Astrocyte of the spinal cord (primary cell): ENCODE measurements at regions not wholly inside any gene's neighbourhood (a gene's known extent, or its start where the extent isn't known, plus 50 kb on each side); places are given as distances from the start of the nearest gene placed in this dataset.

Experiments used
- DNase-seq: peaks from one replicate; pipeline ENCODE4 v3.0.0; 2011; ENCODE audit warnings: low read depth, low spot score
- H3K4me3 ChIP-seq: 2 replicates; pipeline ENCODE4 v1.5.1; 2011; ENCODE audit warnings: low read depth, mild to moderate bottlenecking, low read length, moderate library complexity
- CTCF ChIP-seq: IDR thresholded peaks from 2 replicates; pipeline ENCODE4 v1.5.1; 2012; ENCODE audit warnings: low read depth, mild to moderate bottlenecking, low read length, inconsistent platforms
- in situ Hi-C: cut with HindIII; loops from 2 replicates; pipeline ENCODE4 v1.10.0; 2017; ENCODE audit warnings: low sequenced_read_pairs

DNA sequence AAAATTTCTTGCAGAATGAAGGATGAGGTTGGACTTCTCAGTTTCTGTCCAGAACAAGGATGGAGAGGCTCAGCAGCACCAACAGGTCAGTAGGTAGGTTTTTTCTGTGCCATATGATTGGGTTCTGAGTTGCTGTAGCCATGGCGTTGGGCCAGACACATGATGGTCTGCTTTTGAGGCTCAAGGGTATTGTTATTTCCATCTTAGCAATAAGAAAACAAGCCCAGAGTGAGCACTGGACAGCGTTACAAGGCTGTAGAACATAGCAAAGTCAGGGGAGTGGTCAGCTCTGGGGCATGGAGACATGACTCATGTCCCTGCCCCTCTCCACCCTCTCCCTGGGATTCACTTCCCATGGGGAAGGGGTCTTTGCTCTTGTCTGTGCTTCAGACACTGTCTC, 137.6 kb upstream of the TOPAZ1 start:
- no peak overlapping the region for H3K4me3 ChIP-seq
- in situ Hi-C loops = no loop called here

DNA sequence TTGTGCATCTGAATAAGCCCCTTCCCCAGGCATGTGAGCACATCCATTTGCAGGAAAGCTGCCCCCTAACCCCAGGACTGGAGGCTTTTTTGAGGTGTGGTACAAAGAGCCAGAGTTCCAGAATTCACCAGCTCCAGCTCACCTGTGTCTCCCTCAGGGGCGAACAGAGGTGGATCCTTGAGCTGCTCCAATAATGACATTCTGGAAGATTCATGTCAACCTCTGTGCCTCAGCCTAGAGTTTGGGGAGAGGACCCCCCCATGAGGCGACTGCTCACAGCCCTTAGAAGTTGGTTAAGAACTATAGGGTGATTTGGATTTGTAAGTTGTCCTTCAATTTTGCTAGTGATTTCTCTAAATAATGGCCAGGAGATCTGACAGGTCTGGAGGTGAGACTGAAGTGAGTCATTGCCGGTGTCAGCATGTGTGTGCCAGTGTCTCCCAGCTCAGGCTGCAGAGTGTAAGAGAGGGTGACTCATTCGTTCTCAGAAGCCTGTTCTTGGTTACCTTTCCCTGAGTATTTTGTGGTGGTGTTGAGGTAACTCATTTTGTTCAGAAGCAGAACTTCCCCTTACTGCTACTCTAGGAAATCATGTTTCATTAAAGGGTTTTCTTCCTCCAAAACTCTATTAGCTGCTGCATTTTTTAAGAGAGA, 136.9 kb upstream of the TOPAZ1 start:
- no peak for TF ChIP-seq CTCF
- in situ Hi-C loops = no loop called here
- DNase-seq = peak; percentile 80

More for the DNA sequence above, 137.6 kb upstream of the TOPAZ1 start:
- DNase-seq = peak; percentile 52
- no peak for TF ChIP-seq CTCF

DNA sequence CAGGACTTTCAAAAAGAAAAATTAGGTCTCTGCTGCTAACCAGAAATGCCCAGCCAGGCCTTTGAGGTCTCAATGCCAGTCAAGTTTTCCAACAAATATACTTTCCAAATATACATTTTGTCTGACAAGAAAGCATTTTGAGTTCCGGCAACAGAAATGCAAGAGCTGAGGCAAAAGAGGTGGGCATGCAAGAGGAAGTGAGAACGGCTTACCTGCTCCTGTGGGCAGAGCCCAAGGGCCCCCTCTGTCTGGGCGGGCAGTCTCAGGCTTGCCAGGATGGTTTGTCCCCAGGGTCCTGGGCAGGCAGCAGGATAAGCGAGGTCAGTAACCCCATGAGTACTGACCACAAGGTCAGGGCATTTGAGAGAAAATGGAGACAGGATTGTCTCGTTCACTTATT, 136.1 kb upstream of the TOPAZ1 start:
- no peak for DNase-seq
- no peak for TF ChIP-seq CTCF
- H3K4me3 ChIP-seq = no peak overlapping the region
- in situ Hi-C loops = no loop called here

More for the DNA sequence above, 136.9 kb upstream of the TOPAZ1 start:
- no peak overlapping the region for H3K4me3 ChIP-seq

GRCh38 chr3:44106756-44107155, 134.9 kb upstream of the TOPAZ1 start:
- in situ Hi-C loops = no loop called here
- no peak for DNase-seq
- no peak for TF ChIP-seq CTCF
- H3K4me3 ChIP-seq = no peak overlapping the region

DNA sequence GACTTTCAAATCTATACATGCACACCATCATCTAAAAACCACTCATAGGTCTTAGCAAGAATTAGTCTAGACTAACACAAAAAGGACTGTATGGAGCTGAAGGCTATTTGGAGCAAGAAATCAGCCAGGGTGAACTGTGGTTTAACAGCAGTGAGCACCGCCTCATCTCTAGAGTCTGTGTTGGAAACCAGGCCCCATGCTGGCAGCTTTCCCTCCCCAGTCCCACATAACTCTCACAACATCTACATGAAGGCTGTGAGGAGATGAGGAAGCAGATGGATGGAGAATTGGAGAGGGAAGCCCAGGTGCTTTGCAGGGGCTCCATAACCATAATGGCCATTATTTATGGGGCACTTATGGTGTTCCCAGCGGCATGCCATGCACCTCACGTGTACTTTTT, 133.2 kb upstream of the TOPAZ1 start:
- DNase-seq = peak; percentile 31
- no peak for TF ChIP-seq CTCF
- H3K4me3 ChIP-seq = no peak overlapping the region
- in situ Hi-C loops = no loop called here

DNA sequence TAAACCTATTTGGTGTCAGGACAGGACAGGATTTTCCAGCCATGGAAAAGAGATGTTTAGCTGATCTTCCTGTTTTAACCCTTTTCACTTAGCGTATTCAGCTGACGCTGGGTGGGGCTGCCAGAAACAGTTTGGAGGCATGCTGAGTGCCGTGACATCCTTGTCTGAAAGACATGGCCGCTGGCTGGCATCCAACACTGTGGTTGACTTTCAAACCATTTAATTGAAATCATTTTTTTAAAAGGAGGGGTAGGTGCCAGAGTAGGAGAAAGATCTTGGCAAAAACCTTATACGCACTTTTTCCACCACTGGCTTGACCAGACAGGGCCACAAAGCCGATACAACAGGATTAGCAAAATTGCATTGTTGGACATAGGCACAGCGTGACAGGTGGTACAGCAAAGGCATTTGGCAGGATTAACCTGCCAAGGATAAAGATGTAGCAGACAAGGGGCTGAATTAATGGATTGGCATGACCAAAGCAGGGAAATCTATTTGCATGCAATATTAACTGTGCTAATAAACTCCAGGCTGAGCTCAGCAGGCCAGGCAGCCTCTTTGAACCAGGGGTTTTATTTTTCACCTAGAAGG, 131.8 kb upstream of the TOPAZ1 start:
- no peak overlapping the region for H3K4me3 ChIP-seq
- no peak for TF ChIP-seq CTCF
- DNase-seq = peak; percentile 30
- in situ Hi-C loops = no loop called here
